GM19240 (cell line): ENCODE measurements at regions not wholly inside any gene's neighbourhood (a gene's known extent, or its start where the extent isn't known, plus 50 kb on each side); places are given as distances from the start of the nearest gene placed in this dataset.

Experiments used
- DNase-seq: peaks from one replicate; pipeline ENCODE4 v3.0.0; 2011; ENCODE audit warnings: low spot score; ENCODE audit not compliant: insufficient read length

- no peak for DNase-seq
Measured at GRCh38 chr2:76584474-76584873, 873.8 kb upstream of the GCFC2 start.

- no peak for DNase-seq
Measured at GRCh38 chr2:76579911-76580310, 869.2 kb upstream of the GCFC2 start.

GRCh38 chr2:76572981-76573380 lies 862.3 kb upstream of the GCFC2 start:
- no peak for DNase-seq

- no peak for DNase-seq
Measured at GRCh38 chr2:76569819-76570218, 859.1 kb upstream of the GCFC2 start.

- DNase-seq: no peak
Measured at GRCh38 chr2:76567478-76567877, 856.8 kb upstream of the GCFC2 start.

- no peak for DNase-seq
Measured at GRCh38 chr2:76564734-76565133, 854.0 kb upstream of the GCFC2 start.

- no peak for DNase-seq
Measured at GRCh38 chr2:76563730-76564129, 853.0 kb upstream of the GCFC2 start.

GRCh38 chr2:76558157-76558556 lies 847.4 kb upstream of the GCFC2 start:
- DNase-seq: no peak

GRCh38 chr2:76556018-76556417 lies 845.3 kb upstream of the GCFC2 start:
- DNase-seq: no peak

- no peak for DNase-seq
Measured at GRCh38 chr2:76546207-76546606, 835.5 kb upstream of the GCFC2 start.

GRCh38 chr2:76544901-76545300 lies 834.2 kb upstream of the GCFC2 start:
- DNase-seq: no peak

- DNase-seq: no peak
Measured at GRCh38 chr2:76517574-76517909, 806.8 kb upstream of the GCFC2 start.

GRCh38 chr2:76516861-76517573 lies 806.3 kb upstream of the GCFC2 start:
- no peak for DNase-seq

- DNase-seq: no peak
Measured at GRCh38 chr2:76512201-76512820, 801.6 kb upstream of the GCFC2 start.

- DNase-seq: no peak
Measured at GRCh38 chr2:76506538-76506937, 795.8 kb upstream of the GCFC2 start.

- DNase-seq: no peak
Measured at GRCh38 chr2:76501641-76502040, 790.9 kb upstream of the GCFC2 start.

GRCh38 chr2:76498360-76498759 lies 787.6 kb upstream of the GCFC2 start:
- no peak for DNase-seq

GRCh38 chr2:76491503-76491902 lies 780.8 kb upstream of the GCFC2 start:
- no peak for DNase-seq

GRCh38 chr2:76478266-76479035 lies 767.7 kb upstream of the GCFC2 start:
- no peak for DNase-seq

- DNase-seq: no peak
Measured at GRCh38 chr2:76472946-76473345, 762.2 kb upstream of the GCFC2 start.

- DNase-seq: no peak
Measured at GRCh38 chr2:76469066-76469465, 758.4 kb upstream of the GCFC2 start.

GRCh38 chr2:76467326-76467725 lies 756.6 kb upstream of the GCFC2 start:
- no peak for DNase-seq

- DNase-seq: no peak
Measured at GRCh38 chr2:76464310-76464709, 753.6 kb upstream of the GCFC2 start.
